ENCODE measurements at regions not wholly inside any gene's neighbourhood (a gene's known extent, or its start where the extent isn't known, plus 50 kb on each side); places are given as distances from the start of the nearest gene placed in this dataset.

- Histone ChIP-seq H3K9me3 (no peaks in the 10 kb centered on the region), H3K4me3 (no peak overlapping the region), H3K36me3 (no peaks in the 10 kb centered on the region), H3K27ac (no peak overlapping the region), H3K4me1 (peaks cover 0 to 5% (median 0%) of the 10 kb centered on the region in 4 donors), H3K27me3 (no peaks in the 10 kb centered on the region)
- DNase-seq: no peak
- no peak for TF ChIP-seq CTCF (IDR thresholded peaks at IDR 0.05)
- intact Hi-C loops (cut with DNase I; ENCODE audit: low total_unique reads): no loop called here
These were observed 78.8 kb upstream of the NSMCE3 start for GRCh38 chr15:29348336-29348914.

GRCh38 chr15:29346998-29347397, 77.4 kb upstream of the NSMCE3 start:
- no peaks in the 10 kb centered on the region for H3K36me3 ChIP-seq
- TF ChIP-seq CTCF (IDR thresholded peaks at IDR 0.05): no peak
- no peak overlapping the region for H3K27ac ChIP-seq
- intact Hi-C loops (cut with DNase I; ENCODE audit: low total_unique reads): no loop called here
- peaks cover 0 to 5% (median 0%) of the 10 kb centered on the region in 4 donors for H3K4me1 ChIP-seq
- H3K4me3 ChIP-seq: no peak overlapping the region
- no peak for DNase-seq
- H3K9me3 ChIP-seq: no peaks in the 10 kb centered on the region
- H3K27me3 ChIP-seq: no peaks in the 10 kb centered on the region

DNA sequence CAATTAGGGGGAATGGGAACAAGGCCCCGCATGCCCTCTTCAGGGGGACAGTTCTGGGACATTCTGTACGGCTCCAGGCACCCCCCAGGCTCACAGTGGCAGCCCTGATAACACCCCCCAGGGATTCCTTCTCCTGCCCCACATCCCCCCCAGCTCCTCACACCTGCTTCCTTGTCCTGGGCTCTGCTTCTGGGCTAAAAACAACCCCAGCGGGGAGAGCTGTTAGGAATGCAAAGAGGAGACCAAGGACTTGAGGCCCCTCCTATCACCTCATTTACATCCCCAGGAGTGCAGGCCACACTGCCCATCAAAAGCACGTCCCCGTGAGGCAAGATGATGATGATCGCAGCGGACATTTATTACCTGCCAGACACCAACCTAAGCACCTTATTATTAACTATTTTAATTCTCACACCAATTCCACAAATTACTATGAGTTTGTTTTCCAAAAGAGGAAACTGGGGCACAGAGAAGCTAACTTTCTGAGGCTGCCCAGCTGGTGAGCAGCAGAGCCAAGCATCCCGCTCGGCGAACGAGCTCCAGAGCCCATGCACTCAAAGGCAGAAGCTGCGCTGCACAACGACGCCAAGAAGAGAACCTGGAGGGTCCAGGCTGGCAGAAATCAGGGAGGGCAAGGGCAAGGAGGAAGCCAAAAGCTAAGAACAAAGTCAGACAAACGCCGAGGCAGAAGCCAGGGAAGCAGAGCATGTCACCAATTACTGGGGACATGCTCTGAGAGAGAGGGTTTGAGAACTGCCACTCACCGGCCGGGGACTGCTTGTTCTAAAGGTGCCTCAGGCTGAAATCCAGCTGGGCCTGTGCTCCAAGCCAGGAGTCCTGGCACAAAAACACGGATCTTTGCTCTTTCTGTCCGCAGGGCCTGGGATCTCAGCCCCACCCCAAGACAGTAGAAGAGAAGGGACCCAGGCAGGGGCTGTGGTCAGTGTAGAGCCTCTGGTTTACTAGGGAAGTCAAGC, 76.2 kb upstream of the NSMCE3 start:
- no peaks in the 10 kb centered on the region for H3K36me3 ChIP-seq
- H3K9me3 ChIP-seq: no peaks in the 10 kb centered on the region
- no peak for DNase-seq
- no peak overlapping the region for H3K4me3 ChIP-seq
- no peaks in the 10 kb centered on the region for H3K27me3 ChIP-seq
- intact Hi-C loops (cut with DNase I; ENCODE audit: low total_unique reads): no loop called here
- TF ChIP-seq CTCF (IDR thresholded peaks at IDR 0.05): no peak
- no peak overlapping the region for H3K27ac ChIP-seq
- H3K4me1 ChIP-seq: peaks cover 0 to 5% (median 0%) of the 10 kb centered on the region in 4 donors

- intact Hi-C loops (cut with DNase I; ENCODE audit: low total_unique reads): loop anchor here (5.0 kb wide), 1 partner anchor 48 kb away; no protein-coding TSS in a partner anchor
- H3K9me3 ChIP-seq: no peaks in the 10 kb centered on the region
- peaks cover 0 to 5% (median 0%) of the 10 kb centered on the region in 4 donors for H3K4me1 ChIP-seq
- TF ChIP-seq CTCF (IDR thresholded peaks at IDR 0.05): no peak
- no peak overlapping the region for H3K27ac ChIP-seq
- no peaks in the 10 kb centered on the region for H3K36me3 ChIP-seq
- no peaks in the 10 kb centered on the region for H3K27me3 ChIP-seq
- no peak overlapping the region for H3K4me3 ChIP-seq
- DNase-seq: no peak
These were observed 74.9 kb upstream of the NSMCE3 start for GRCh38 chr15:29344474-29344873.

- no peak overlapping the region for H3K27ac ChIP-seq
- H3K36me3 ChIP-seq: no peaks in the 10 kb centered on the region
- no peaks in the 10 kb centered on the region for H3K27me3 ChIP-seq
- no peak overlapping the region for H3K4me3 ChIP-seq
- H3K4me1 ChIP-seq: peaks cover 0 to 2% (median 0%) of the 10 kb centered on the region in 4 donors
- intact Hi-C loops (cut with DNase I; ENCODE audit: low total_unique reads): loop anchor here (5.0 kb wide), 1 partner anchor 49 kb away; no protein-coding TSS in a partner anchor
- no peaks in the 10 kb centered on the region for H3K9me3 ChIP-seq
- no peak for TF ChIP-seq CTCF (IDR thresholded peaks at IDR 0.05)
- no peak for DNase-seq
These were observed 73.6 kb upstream of the NSMCE3 start for GRCh38 chr15:29343229-29343628.
